ENCODE measurements at regions not wholly inside any gene's neighbourhood (a gene's known extent, or its start where the extent isn't known, plus 50 kb on each side); places are given as distances from the start of the nearest gene placed in this dataset.

DNA sequence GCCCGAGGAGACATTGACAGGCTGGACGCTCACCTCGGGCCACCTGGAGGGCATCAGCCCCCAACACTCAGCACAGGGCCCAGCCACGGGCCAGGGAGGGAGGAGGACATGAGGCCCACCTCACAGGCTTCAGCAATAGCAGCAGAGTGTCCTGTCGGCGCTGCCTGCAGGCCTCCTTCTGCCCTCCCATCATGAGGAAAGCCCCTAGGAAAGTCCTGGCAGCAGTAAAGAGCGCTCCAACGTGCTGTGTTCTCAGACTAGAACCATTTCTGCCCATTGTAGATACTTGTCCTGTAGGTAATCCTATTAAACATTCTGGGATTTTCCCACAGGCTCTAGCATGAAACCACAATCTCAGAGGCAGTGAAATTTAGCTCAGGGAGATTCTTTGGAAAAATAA lies 62.0 kb upstream of the GALNT2 start:
- DNase-seq (ENCODE audit: low spot score): no peak

DNA sequence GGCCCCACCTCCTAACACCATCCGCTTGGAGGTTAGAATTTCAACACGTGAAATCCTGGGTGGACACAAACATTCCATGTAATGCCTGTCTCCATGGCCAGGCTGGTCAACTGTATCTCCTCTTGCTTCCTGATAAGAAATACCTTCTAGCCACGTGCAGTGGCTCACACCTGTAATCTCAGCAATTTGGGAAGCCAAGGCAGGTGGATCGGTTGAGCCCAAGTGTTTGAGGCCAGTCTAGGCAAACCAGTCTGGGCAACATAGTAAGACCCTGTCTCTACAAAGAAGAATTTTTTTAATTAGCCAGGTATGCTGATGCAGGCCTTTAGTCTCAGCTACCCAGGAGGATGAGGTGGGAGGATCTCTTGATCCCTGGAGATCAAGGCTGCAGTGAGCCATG lies 58.3 kb upstream of the GALNT2 start:
- DNase-seq (ENCODE audit: low spot score): no peak

DNA sequence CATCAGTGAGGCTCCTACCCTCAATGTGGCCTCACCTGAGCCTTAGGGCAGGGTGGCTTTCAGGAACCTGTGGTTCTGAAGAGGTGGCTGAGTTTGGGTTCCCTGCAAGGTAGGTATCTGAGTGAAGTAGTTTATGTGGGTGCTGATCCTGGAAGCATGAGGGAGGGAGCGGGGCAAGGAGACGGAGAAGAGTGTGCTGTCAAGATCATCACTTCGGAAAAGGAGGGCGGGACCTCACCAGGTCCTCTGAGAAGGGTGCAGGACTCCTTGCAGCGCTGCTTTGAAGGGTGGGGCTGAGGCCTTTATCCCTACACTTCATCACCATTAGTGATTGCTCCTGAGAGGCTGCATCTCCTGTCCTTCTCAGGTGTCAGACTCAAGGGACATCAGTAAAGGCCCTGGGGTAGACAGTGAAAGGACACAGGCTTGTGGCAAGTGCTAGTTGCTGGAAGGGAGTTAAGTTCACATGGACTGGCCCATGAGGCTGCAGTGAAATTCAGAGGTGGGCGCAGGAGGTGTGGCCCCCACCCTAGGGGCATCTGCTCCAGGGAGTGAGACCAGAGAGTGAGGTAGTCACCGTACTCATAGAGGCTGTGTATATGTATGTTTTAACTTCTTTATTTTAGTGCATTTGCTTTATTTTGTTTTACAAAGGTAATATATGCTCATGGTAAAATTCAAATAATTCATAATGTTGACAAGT lies 57.3 kb upstream of the GALNT2 start:
- no peak for DNase-seq (ENCODE audit: low spot score)

DNA sequence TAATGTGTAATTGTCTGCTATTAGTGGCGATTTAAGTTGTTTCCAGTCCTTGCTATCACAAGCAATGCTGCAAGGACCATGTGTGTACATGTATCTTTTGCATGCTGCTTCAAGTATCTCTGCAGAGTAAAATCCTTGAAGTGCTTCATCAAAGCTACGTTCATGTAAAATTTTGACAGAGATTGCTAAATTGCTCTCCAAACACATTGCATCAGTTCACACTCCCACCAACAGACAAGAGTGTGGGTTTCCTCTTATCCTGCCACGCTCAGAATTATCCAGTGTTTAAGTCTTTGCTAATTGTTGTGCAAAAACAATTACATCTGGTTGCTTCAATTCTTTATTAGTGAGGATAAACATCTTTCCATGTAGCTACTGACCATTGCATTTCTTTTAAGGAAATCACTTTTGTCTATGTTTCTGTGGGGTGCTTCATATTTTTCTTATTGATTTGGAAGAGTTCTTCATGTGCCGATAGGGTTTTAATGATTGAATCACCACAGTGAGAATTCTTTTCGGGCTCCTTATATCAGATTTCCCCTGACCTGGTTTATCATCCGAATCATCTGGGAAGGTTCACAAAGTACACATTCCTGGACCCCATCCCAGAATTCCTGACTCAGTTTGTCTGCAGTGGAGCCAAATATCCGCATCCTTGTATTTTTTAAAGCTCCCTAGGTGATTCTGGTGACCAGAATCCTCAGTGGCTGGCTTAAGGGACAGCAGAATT lies 56.3 kb upstream of the GALNT2 start:
- DNase-seq (ENCODE audit: low spot score): no peak

DNA sequence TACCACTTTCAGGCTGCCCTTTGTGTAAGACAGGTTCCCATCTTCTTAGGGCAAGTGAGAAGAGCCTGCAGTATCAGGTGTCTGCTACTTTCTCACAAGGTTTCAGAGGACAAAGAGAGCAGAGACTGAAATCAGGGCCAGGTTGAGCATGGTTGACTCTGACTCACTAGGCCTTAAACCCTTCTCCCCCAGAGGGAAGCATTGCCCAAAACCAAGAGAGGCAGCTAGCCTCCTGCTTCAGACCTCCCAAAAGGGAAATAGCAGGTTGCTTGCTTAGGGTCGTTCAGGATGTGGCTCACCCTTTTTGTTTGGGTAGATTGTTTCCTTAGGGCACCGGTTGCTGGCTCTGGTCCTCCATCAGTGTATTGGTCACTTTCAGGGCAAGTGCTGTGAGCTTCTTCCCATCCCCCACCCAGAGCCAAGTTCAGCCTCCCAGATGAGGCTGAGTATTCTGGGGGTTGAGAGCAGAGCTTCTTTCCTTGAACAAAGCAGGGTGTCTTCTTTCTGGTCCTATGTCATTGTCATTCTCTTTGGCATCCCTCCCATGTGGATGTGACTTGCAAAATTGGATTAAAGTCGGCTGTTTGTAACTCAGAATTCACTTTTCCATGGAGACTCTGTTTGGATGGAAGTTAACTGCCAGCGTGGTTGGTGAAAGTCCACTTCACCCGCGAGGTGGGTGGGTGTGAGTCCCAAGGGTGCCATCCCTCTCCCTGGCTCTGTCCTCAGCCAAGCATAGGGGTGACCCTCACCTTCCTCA lies 55.5 kb upstream of the GALNT2 start:
- no peak for DNase-seq (ENCODE audit: low spot score)

DNA sequence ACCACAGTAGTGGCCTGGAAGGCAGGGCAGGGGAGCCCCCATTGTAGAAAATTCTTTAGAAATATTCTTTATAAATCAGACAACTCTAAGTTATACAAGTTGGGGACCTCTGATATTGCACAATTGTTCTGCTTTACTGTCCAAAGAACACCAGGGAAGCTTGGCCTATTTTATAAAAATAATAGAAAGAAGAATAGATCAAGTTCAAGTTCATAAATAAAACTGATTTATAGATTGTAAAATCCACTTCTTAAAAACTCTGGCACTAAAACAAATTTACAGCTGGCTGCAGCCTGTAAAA lies 55.0 kb upstream of the GALNT2 start:
- no peak for DNase-seq (ENCODE audit: low spot score)

DNA sequence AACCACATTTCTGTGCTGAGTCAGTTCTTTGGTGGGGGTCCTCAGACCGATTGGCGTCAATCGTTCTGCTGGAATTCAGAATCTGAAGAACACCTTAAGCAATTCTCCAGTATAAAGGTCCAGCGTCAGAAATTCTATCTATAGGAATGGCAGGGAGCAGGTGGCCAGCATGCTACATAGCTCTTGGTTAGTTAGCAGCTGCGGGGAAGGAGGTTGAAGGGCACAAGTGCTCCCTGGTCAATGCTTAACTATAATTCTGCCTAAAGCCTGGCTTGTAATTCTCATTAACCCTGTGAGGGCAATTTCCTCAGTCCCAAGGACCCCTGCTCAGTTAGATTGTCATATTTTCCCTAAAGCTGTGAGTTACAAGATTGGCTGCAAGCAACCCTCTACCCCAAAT lies 54.3 kb upstream of the GALNT2 start:
- no peak for DNase-seq (ENCODE audit: low spot score)

DNA sequence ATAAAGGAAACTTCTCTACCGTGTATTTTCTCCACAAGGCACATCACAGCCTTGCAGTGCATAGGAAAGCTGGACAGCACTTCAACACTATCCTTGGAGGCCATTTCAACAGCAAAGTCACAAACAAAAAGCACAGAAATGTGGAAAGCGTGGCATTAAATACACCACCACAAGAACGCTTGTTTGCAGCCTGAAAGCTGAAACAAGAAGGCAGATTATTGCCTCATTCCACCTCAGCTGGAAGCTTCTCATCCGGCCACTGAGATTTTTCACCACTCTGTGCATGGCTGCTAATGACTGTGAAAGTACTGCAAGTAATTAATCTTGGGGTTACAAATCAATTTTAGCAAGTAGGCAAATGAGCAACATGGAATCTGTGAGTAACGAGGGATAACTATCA lies 50.9 kb upstream of the GALNT2 start:
- no peak for DNase-seq (ENCODE audit: low spot score)
